CD4-positive, alpha-beta T cell treated with Interleukin-4 for 4 hours (primary cell): ENCODE measurements at regions not wholly inside any gene's neighbourhood (a gene's known extent, or its start where the extent isn't known, plus 50 kb on each side); places are given as distances from the start of the nearest gene placed in this dataset.
"Not testable (repeated sequence)": the region's sequence is repeated elsewhere in the genome, so short reads cannot be mapped to it uniquely, and the experiment has no call there.

Experiments used
- DNase-seq: peaks from one replicate; pipeline ENCODE4 v3.0.0-alpha.2; 2020

- DNase-seq, result no peak
Measured at GRCh38 chr22:49694462-49695260, 133.0 kb downstream of the BRD1 start.

DNA sequence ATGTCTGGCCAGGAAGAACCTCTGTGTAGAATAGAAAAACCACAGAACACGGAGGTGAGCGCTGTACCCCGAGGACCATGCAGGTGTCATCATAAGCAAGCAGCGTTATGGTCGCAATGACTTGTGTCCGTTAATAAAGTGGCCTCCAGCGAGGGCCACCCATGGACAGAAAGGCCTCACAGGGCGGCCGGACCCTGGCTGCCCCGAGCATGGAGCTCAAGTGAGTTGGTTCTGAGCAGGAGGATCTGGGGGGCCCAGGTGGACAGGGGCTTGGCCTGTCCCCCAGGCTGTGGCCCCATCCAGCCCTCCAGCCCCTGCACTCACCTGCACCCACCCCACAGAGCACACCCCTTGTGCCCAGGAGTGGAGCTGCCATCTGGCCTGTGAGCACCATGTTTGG is 133.8 kb downstream of the BRD1 start:
- no peak for DNase-seq

GRCh38 chr22:49693416-49693815 is 134.3 kb downstream of the BRD1 start:
- DNase-seq, result no peak

GRCh38 chr22:49692499-49693225 is 135.0 kb downstream of the BRD1 start:
- no peak for DNase-seq

- no peak for DNase-seq
Measured at GRCh38 chr22:49691256-49691655, 136.4 kb downstream of the BRD1 start.

DNA sequence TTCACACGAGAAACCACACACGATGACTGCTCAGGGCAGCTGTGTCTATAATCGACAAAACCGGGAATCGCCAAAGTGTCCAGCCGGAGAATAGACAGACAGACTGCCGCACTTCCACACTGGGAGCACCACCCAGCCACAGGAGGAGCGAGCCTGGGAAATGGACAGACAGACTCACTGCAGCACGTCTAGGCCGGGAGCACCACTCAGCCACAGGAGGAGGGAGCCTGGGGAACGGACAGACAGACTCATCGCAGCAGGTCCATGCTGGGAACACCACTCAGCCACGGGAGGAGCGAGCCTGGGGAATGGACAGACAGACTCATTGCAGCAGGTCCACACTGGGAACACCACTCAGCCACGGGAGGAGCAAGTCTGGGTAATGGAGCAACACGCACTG is 137.2 kb downstream of the BRD1 start:
- no peak for DNase-seq

- no peak for DNase-seq
Measured at GRCh38 chr22:49689858-49690257, 137.8 kb downstream of the BRD1 start.

GRCh38 chr22:49689255-49689770 is 138.4 kb downstream of the BRD1 start:
- DNase-seq, result no peak

DNA sequence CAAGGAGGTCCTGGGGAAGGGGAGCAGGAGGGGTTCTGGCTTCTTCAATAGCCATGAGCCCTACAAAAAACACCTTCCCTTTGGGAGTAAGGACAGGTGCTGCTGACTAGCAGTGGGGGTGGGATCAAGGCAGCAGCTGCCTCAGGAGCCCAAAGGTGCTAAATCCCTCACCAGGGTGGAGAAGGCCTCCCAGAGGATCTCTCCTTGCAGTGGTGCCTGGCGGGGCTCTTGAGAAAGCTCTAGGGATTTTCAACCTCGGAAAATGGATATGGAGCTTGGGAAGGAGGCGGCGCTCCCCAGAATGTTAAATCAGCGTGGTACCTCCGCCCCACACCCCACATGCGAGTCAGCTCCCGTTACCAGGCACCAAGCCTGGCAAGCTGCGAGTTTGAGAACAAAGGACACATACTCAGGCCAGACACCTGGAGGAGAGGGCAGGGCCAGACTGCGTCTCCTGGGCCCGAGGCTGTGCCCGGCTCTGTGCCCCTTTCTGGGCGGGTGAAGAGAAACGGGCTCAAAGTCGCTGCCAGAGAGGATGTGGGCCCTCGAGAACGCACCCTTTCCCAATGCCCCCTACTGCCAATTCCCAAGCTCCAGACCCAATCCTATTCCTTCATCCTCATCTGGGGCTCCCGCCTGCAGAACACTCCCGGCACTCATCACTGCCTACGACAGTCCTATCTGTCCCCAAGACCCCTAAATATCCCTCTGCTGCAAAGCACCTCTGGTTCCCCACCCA is 139.0 kb downstream of the BRD1 start:
- no peak for DNase-seq

DNA sequence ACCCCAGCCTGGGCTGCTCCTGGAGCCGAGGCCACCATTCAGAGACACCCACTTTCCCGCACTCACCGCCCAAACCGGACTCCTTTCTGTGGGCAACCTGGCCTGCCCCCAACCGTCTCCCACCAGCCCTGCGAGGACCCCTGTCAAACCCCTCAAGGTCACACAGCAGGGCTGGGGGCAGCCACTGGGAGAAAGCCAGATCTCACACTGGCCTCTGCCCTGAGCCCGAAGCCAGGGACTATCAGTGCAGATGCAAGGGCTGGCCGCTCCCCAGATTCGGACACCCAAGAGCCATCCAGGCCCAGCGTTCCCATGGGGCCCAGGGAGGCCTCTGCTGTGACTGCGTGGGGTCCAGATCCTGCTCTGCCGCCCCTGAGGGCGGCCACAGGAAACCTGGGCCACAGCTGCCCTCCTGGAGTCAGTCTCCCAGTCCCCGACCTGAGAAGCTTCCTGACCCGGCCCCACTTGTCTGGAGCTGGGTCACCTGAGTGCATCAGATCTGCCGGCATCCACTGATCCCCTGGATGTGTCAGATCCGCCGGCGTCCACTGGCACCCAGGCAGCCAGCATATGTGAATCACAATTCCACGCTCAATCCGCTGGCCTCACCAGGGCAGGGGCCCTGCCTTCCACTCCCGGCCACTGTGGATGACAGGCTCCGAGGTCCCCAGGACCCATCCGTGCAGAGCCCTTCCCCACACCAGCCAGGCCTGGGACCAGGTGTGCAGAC is 139.7 kb downstream of the BRD1 start:
- no peak for DNase-seq

DNA sequence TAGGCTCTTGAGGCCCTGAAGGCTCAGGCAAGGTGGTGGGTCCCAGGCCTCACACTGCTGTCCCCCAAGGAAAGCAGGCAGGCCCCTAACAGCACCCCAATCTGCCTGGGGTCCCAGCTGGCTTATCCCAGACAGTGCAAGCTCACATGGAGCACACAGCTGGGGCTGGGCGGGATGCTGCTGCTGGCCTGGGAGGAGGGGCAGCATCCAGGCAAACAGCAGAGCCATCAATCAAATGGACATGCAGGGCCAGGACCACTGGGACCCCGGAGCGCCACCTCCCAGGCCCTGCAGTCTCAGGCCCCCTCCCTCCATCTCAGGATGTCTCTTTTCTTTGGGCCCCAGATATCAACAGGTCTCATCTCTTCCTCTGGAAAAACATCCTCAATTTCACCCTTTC is 140.3 kb downstream of the BRD1 start:
- no peak for DNase-seq

DNA sequence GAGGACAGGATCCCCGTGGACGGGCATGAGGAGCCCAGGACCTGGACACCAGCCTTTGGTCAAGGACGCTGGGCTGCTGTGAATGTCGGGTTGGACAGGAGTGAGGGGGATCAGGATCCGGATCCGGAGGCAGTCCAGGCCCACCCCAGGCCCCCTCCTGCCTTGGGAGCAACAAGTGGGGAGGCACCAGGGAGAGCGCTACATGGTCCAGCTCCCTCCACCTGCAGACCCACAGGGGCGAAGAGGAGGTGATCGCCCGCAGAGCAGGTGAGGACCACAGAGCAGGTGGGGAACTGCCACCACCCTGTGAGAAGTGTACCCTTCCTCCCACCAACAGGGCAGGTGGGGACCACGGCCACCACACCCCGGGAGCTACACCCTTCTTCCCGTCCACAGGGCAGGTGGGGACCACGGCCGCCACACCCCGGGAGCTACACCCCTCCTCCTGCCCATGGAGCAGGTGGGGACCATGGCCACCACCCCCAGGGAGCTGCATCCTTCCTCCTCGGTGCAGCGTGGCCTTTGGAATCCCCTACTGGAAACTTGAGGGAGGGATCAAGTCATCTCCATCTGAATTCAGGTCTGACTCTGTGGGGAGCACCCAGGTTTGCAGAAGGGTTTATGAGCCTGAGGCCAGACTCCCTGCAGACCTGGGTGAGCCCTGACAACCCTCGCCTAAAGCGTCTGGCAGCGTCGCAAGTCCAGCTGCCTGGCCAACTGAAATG is 141.0 kb downstream of the BRD1 start:
- no peak for DNase-seq

DNA sequence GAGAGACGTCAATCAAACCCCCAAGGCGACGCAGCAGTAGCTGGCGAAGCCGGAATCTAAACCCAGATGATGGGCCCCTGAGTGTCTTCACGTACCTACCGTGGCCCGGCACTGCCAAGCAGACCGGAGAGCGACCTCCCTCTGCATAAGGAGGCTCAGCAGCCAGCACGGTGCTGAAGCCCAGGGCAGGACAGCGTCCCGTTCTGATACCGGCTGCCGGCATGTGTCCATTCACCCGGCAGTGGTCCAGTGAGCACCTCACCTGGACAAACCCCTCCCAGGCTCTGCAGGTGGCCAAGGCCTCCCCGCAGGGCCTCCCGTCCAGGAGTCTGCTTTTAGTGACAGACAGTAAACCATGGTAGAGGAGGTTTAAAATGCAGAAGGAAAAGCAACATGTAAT is 142.0 kb downstream of the BRD1 start:
- no peak for DNase-seq

DNA sequence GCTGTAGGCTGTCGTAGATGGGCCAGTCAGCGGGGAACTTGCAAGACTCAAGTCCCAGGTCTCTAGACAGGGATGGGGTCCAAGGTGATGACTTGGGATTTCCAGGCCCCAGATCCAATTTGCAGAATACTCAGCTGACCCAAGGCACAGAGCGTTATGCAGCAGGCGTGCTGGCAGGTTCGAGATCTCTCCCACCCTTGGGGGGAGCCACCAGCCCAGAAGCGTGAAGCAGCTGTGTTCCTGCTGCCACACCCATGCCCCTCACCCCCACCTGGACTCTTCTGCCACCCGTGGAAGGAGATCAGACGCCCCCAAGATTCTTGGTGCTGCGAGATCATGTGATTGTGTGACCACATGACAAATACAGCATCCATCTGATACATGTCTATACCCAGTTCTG is 142.6 kb downstream of the BRD1 start:
- no peak for DNase-seq

DNA sequence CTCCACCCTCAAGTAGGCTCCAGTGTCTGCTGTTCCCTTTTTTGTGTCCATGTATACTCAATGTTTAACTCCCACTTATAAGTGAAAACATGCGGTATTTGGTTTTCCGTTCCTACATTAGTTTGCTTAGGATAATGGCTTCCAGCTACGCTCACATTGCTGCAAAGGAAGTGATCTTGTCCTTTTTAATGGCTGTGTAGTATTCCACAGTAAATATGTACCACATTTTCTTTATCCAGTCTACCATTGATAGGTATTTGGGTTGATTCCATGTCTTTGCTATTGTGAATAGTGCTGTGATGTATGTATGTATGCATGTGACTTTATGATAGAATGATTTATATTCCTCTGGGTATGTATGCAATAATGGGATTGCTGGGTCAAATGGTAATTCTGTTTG is 144.6 kb downstream of the BRD1 start:
- DNase-seq, result no peak

DNA sequence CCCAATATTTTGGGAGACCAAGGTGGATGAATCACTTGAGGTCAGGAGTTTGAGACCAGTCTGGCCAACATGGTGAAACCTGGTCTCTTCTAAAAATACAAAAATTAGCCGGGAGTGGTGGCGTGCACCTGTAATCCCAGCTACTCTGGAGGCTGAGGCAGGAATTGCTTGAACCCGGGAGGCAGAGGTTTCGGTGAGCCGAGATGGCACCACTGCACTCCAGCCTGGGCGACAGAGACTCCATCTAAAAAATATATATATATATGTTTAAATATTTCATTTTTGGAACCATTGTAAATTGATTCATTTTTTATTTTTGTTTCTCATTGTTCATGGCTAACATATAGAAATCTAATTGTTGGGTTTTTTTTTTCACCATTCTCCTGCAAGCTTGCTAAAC is 146.9 kb downstream of the BRD1 start:
- DNase-seq, result not testable (repeated sequence)

GRCh38 chr22:49678842-49679170 is 148.9 kb downstream of the BRD1 start:
- no peak for DNase-seq

DNA sequence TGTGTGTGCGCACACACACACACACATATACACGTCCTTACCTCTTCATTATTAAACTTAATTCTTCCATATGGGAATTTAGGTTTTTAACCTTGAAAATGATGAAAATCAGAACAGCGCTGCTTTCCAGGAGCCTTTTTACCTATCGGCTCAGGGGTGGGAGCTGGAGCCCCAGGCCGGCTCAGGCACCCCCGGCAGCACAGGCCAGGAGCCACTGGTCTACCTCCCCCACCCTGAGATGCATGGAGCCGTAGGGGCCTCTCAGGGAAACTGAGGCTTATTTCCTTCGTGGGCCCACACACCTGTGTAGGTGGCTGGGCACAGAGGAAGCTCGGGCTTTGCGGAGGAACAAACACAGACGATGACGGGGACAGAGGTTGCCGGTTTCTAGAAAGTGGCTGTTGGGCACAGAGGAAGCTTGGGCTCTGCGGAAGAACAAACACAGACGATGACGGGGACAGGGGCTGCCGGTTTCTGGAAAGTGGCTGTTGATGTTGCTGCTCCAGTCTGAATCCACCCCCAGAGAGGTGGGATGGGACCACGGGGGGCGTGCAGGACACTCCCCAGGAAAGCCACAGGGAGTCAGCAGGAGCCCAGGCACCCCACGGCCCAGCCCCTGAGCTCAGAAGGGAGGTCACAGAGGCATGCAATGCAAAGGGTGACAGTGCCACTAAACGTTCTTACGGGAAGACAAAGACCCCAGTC is 149.4 kb downstream of the BRD1 start:
- no peak for DNase-seq

GRCh38 chr22:49677495-49677889 is 150.2 kb downstream of the BRD1 start:
- no peak for DNase-seq

- DNase-seq, result no peak
Measured at GRCh38 chr22:49676783-49677494, 150.7 kb downstream of the BRD1 start.

DNA sequence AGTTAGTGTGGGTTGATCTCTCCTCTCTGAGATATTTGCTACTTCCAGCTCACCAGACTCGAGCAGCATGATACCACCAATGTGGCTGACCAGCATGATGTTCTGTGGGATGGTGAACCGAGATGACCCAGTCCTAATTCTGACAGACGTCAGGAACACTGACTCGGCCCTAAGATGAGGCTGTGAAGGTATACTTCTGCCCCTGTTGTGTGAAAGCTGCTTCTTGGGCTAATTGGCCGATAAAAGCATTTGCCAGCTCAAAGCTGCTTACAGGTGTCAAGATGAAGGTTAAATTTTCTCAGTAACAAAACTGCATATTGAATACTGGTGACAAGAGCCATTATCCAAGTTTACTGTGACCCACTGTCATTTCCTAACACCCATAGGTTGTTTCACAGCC is 151.4 kb downstream of the BRD1 start:
- no peak for DNase-seq
